ENCODE measurements at regions not wholly inside any gene's neighbourhood (a gene's known extent, or its start where the extent isn't known, plus 50 kb on each side); places are given as distances from the start of the nearest gene placed in this dataset.
"Not testable (repeated sequence)": the region's sequence is repeated elsewhere in the genome, so short reads cannot be mapped to it uniquely, and the experiment has no call there.

- no peaks in the 10 kb centered on the region for H3K36me3 ChIP-seq (ENCODE audit: control insufficient read depth in 4 of 4, insufficient read depth in 4 of 4, low read length in 3 of 4)
- peaks cover 0 to 5% (median 2%) of the 10 kb centered on the region in 4 experiments for H3K4me1 ChIP-seq (ENCODE audit: control extremely low read depth in 1 of 4, control insufficient read depth in 4 of 4, insufficient read depth in 4 of 4, low read length in 3 of 4)
- ChIA-PET CTCF (no interaction called here), POLR2A (interaction anchor here (1.0 kb wide), 1 partner anchor 14 kb away, joined by 3 read pairs; no protein-coding TSS in a partner anchor)
- 27% methylated on average over 3 of the region's 5 CpGs for WGBS (ENCODE audit: insufficient coverage)
- peaks cover 0 to 11% (median 5%) of the 10 kb centered on the region in 5 experiments for H3K9me3 ChIP-seq (ENCODE audit: control extremely low read depth in 1 of 5, control insufficient read depth in 4 of 5, insufficient read depth in 2 of 5, low read depth in 1 of 5, low read length in 4 of 5)
- no peaks in the 10 kb centered on the region for H3K27me3 ChIP-seq (replicated peaks in 2 of 5; ENCODE audit: control insufficient read depth in 4 of 5, insufficient read depth in 5 of 5, low read length in 4 of 5)
- no peak overlapping the region for H3K27ac ChIP-seq (ENCODE audit: insufficient read depth in 1 of 2, low read depth in 1 of 2, low read length in 2 of 2, poor library complexity in 1 of 2, severe bottlenecking in 2 of 2)
- peak; percentile 3 to 38 (median 36) for DNase-seq
- peak overlapping the region in 1 of 7 experiments; percentile 40 for H3K4me3 ChIP-seq (ENCODE audit: control insufficient read depth in 1 of 7, extremely low read depth in 1 of 7, insufficient read depth in 4 of 7, low read depth in 2 of 7, low read length in 6 of 7)
Observed at GRCh38 chr10:53664282-53665019, 891.9 kb upstream of the MBL2 start.

- DNase-seq: no peak
- H3K4me3 ChIP-seq (ENCODE audit: control insufficient read depth in 1 of 7, extremely low read depth in 1 of 7, insufficient read depth in 4 of 7, low read depth in 2 of 7, low read length in 6 of 7): no peak overlapping the region
- ChIA-PET POLR2A (interaction anchor here (0.7 kb wide), 1 partner anchor 13 kb away, joined by 3 read pairs; no protein-coding TSS in a partner anchor), CTCF (interaction anchor here (1.0 kb wide), 1 partner anchor 9 kb away, joined by 3 read pairs; no protein-coding TSS in a partner anchor)
- WGBS (ENCODE audit: insufficient coverage): 97% methylated on average over 4 of the region's 6 CpGs
- H3K27me3 ChIP-seq (replicated peaks in 2 of 5; ENCODE audit: control insufficient read depth in 4 of 5, insufficient read depth in 5 of 5, low read length in 4 of 5): no peaks in the 10 kb centered on the region
- peaks cover 0 to 3% (median 0%) of the 10 kb centered on the region in 5 experiments for H3K9me3 ChIP-seq (ENCODE audit: control extremely low read depth in 1 of 5, control insufficient read depth in 4 of 5, insufficient read depth in 2 of 5, low read depth in 1 of 5, low read length in 4 of 5)
- H3K27ac ChIP-seq (ENCODE audit: insufficient read depth in 1 of 2, low read depth in 1 of 2, low read length in 2 of 2, poor library complexity in 1 of 2, severe bottlenecking in 2 of 2): no peak overlapping the region
- H3K36me3 ChIP-seq (ENCODE audit: control insufficient read depth in 4 of 4, insufficient read depth in 4 of 4, low read length in 3 of 4): no peaks in the 10 kb centered on the region
- H3K4me1 ChIP-seq (ENCODE audit: control extremely low read depth in 1 of 4, control insufficient read depth in 4 of 4, insufficient read depth in 4 of 4, low read length in 3 of 4): no peaks in the 10 kb centered on the region
Observed at GRCh38 chr10:53650794-53651193, 878.2 kb upstream of the MBL2 start.

GRCh38 chr10:53647221-53647620 is 874.6 kb upstream of the MBL2 start:
- H3K9me3 ChIP-seq (ENCODE audit: control extremely low read depth in 1 of 5, control insufficient read depth in 4 of 5, insufficient read depth in 2 of 5, low read depth in 1 of 5, low read length in 4 of 5); H3K27ac ChIP-seq (ENCODE audit: insufficient read depth in 1 of 2, low read depth in 1 of 2, low read length in 2 of 2, poor library complexity in 1 of 2, severe bottlenecking in 2 of 2); H3K36me3 ChIP-seq (ENCODE audit: control insufficient read depth in 4 of 4, insufficient read depth in 4 of 4, low read length in 3 of 4); H3K4me3 ChIP-seq (ENCODE audit: control insufficient read depth in 1 of 7, extremely low read depth in 1 of 7, insufficient read depth in 4 of 7, low read depth in 2 of 7, low read length in 6 of 7); CTCF ChIA-PET; DNase-seq; H3K4me1 ChIP-seq (ENCODE audit: control extremely low read depth in 1 of 4, control insufficient read depth in 4 of 4, insufficient read depth in 4 of 4, low read length in 3 of 4); POLR2A ChIA-PET; H3K27me3 ChIP-seq (replicated peaks in 2 of 5; ENCODE audit: control insufficient read depth in 4 of 5, insufficient read depth in 5 of 5, low read length in 4 of 5): not testable (repeated sequence)
- 91% methylated on average over 7 of the region's 8 CpGs for WGBS (ENCODE audit: insufficient coverage)

GRCh38 chr10:53646525-53646924 is 873.9 kb upstream of the MBL2 start:
- Histone ChIP-seq H3K4me3 (ENCODE audit: control insufficient read depth in 1 of 7, extremely low read depth in 1 of 7, insufficient read depth in 4 of 7, low read depth in 2 of 7, low read length in 6 of 7) (no peak overlapping the region), H3K9me3 (ENCODE audit: control extremely low read depth in 1 of 5, control insufficient read depth in 4 of 5, insufficient read depth in 2 of 5, low read depth in 1 of 5, low read length in 4 of 5) (peaks cover 0 to 3% (median 0%) of the 10 kb centered on the region in 5 experiments), H3K27ac (ENCODE audit: insufficient read depth in 1 of 2, low read depth in 1 of 2, low read length in 2 of 2, poor library complexity in 1 of 2, severe bottlenecking in 2 of 2) (no peak overlapping the region), H3K27me3 (replicated peaks in 2 of 5; ENCODE audit: control insufficient read depth in 4 of 5, insufficient read depth in 5 of 5, low read length in 4 of 5) (no peaks in the 10 kb centered on the region), H3K4me1 (ENCODE audit: control extremely low read depth in 1 of 4, control insufficient read depth in 4 of 4, insufficient read depth in 4 of 4, low read length in 3 of 4) (no peaks in the 10 kb centered on the region), H3K36me3 (ENCODE audit: control insufficient read depth in 4 of 4, insufficient read depth in 4 of 4, low read length in 3 of 4) (no peaks in the 10 kb centered on the region)
- DNase-seq: no peak
- CTCF ChIA-PET: no interaction called here
- WGBS (ENCODE audit: insufficient coverage): 100% methylated on average over 7 of the region's 8 CpGs
- POLR2A ChIA-PET: no interaction called here

GRCh38 chr10:53645951-53646350 is 873.4 kb upstream of the MBL2 start:
- Histone ChIP-seq H3K27ac (ENCODE audit: insufficient read depth in 1 of 2, low read depth in 1 of 2, low read length in 2 of 2, poor library complexity in 1 of 2, severe bottlenecking in 2 of 2) (no peak overlapping the region), H3K27me3 (replicated peaks in 2 of 5; ENCODE audit: control insufficient read depth in 4 of 5, insufficient read depth in 5 of 5, low read length in 4 of 5) (no peaks in the 10 kb centered on the region), H3K4me1 (ENCODE audit: control extremely low read depth in 1 of 4, control insufficient read depth in 4 of 4, insufficient read depth in 4 of 4, low read length in 3 of 4) (no peaks in the 10 kb centered on the region), H3K4me3 (ENCODE audit: control insufficient read depth in 1 of 7, extremely low read depth in 1 of 7, insufficient read depth in 4 of 7, low read depth in 2 of 7, low read length in 6 of 7) (no peak overlapping the region), H3K9me3 (ENCODE audit: control extremely low read depth in 1 of 5, control insufficient read depth in 4 of 5, insufficient read depth in 2 of 5, low read depth in 1 of 5, low read length in 4 of 5) (no peaks in the 10 kb centered on the region), H3K36me3 (ENCODE audit: control insufficient read depth in 4 of 4, insufficient read depth in 4 of 4, low read length in 3 of 4) (no peaks in the 10 kb centered on the region)
- WGBS (ENCODE audit: insufficient coverage): no CpG with 5 or more reads among the region's 1 CpG
- POLR2A ChIA-PET: no interaction called here
- DNase-seq: no peak
- CTCF ChIA-PET: no interaction called here

- no peaks in the 10 kb centered on the region for H3K9me3 ChIP-seq (ENCODE audit: control extremely low read depth in 1 of 5, control insufficient read depth in 4 of 5, insufficient read depth in 2 of 5, low read depth in 1 of 5, low read length in 4 of 5)
- peak in 1 of 3 donors; percentile 0 for DNase-seq
- no peaks in the 10 kb centered on the region for H3K36me3 ChIP-seq (ENCODE audit: control insufficient read depth in 4 of 4, insufficient read depth in 4 of 4, low read length in 3 of 4)
- H3K4me1 ChIP-seq (ENCODE audit: control extremely low read depth in 1 of 4, control insufficient read depth in 4 of 4, insufficient read depth in 4 of 4, low read length in 3 of 4): peaks cover 0 to 3% (median 0%) of the 10 kb centered on the region in 4 experiments
- H3K27me3 ChIP-seq (replicated peaks in 2 of 5; ENCODE audit: control insufficient read depth in 4 of 5, insufficient read depth in 5 of 5, low read length in 4 of 5): no peaks in the 10 kb centered on the region
- ChIA-PET POLR2A (no interaction called here), CTCF (no interaction called here)
- no peak overlapping the region for H3K27ac ChIP-seq (ENCODE audit: insufficient read depth in 1 of 2, low read depth in 1 of 2, low read length in 2 of 2, poor library complexity in 1 of 2, severe bottlenecking in 2 of 2)
- H3K4me3 ChIP-seq (ENCODE audit: control insufficient read depth in 1 of 7, extremely low read depth in 1 of 7, insufficient read depth in 4 of 7, low read depth in 2 of 7, low read length in 6 of 7): no peak overlapping the region
- WGBS (ENCODE audit: insufficient coverage): 75% methylated on average over 2 of the region's 4 CpGs
Observed at GRCh38 chr10:53638006-53638405, 865.4 kb upstream of the MBL2 start.

GRCh38 chr10:53624722-53625121 is 852.1 kb upstream of the MBL2 start:
- no peak for DNase-seq
- Histone ChIP-seq H3K4me1 (ENCODE audit: control extremely low read depth in 1 of 4, control insufficient read depth in 4 of 4, insufficient read depth in 4 of 4, low read length in 3 of 4) (no peaks in the 10 kb centered on the region), H3K9me3 (ENCODE audit: control extremely low read depth in 1 of 5, control insufficient read depth in 4 of 5, insufficient read depth in 2 of 5, low read depth in 1 of 5, low read length in 4 of 5) (no peaks in the 10 kb centered on the region), H3K27me3 (replicated peaks in 2 of 5; ENCODE audit: control insufficient read depth in 4 of 5, insufficient read depth in 5 of 5, low read length in 4 of 5) (no peaks in the 10 kb centered on the region), H3K27ac (ENCODE audit: insufficient read depth in 1 of 2, low read depth in 1 of 2, low read length in 2 of 2, poor library complexity in 1 of 2, severe bottlenecking in 2 of 2) (no peak overlapping the region), H3K4me3 (ENCODE audit: control insufficient read depth in 1 of 7, extremely low read depth in 1 of 7, insufficient read depth in 4 of 7, low read depth in 2 of 7, low read length in 6 of 7) (no peak overlapping the region), H3K36me3 (ENCODE audit: control insufficient read depth in 4 of 4, insufficient read depth in 4 of 4, low read length in 3 of 4) (no peaks in the 10 kb centered on the region)
- ChIA-PET CTCF (no interaction called here), POLR2A (no interaction called here)
- WGBS (ENCODE audit: insufficient coverage): 80% methylated on average over 1 of the region's 4 CpGs

Measured in common myeloid progenitor, CD34-positive (primary cell).